ENCODE measurements at regions not wholly inside any gene's neighbourhood (a gene's known extent, or its start where the extent isn't known, plus 50 kb on each side); places are given as distances from the start of the nearest gene placed in this dataset.

GRCh38 chr7:136278057-136278456 lies 300.9 kb upstream of the MTPN start:
- TF ChIP-seq POLR2AphosphoS5 (IDR thresholded peaks at IDR 0.05; ENCODE audit: insufficient read depth, low read depth, low read length) (no peak), MAX (IDR thresholded peaks at IDR 0.05; ENCODE audit: insufficient read depth, insufficient read length) (no peak)
- TF ChIP-seq, protein P1, sequence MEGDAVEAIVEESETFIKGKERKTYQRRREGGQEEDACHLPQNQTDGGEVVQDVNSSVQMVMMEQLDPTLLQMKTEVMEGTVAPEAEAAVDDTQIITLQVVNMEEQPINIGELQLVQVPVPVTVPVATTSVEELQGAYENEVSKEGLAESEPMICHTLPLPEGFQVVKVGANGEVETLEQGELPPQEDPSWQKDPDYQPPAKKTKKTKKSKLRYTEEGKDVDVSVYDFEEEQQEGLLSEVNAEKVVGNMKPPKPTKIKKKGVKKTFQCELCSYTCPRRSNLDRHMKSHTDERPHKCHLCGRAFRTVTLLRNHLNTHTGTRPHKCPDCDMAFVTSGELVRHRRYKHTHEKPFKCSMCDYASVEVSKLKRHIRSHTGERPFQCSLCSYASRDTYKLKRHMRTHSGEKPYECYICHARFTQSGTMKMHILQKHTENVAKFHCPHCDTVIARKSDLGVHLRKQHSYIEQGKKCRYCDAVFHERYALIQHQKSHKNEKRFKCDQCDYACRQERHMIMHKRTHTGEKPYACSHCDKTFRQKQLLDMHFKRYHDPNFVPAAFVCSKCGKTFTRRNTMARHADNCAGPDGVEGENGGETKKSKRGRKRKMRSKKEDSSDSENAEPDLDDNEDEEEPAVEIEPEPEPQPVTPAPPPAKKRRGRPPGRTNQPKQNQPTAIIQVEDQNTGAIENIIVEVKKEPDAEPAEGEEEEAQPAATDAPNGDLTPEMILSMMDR (IDR thresholded peaks at IDR 0.05; ENCODE audit: extremely low read depth in 1 of 2, insufficient read depth in 1 of 2, low read depth in 1 of 2, low read length in 2 of 2), result no peak

All from endothelial cell of umbilical vein (primary cell).